GM12865 (cell line): ENCODE measurements at regions not wholly inside any gene's neighbourhood (a gene's known extent, or its start where the extent isn't known, plus 50 kb on each side); places are given as distances from the start of the nearest gene placed in this dataset.

Source experiments
- DNase-seq: peaks from one replicate; pipeline ENCODE4 v3.0.0; 2010; ENCODE audit warnings: low read depth
- H3K4me3 ChIP-seq: 2 replicates; pipeline ENCODE4 v1.5.1; 2011; ENCODE audit warnings: mild to moderate bottlenecking, low read depth, low read length, control low read depth
- TF ChIP-seq, protein P1 (sequence below): IDR thresholded peaks from 2 replicates; pipeline ENCODE4 v1.5.1; 2011; ENCODE audit warnings: low read length, control low read depth, low read depth, inconsistent platforms; ENCODE audit not compliant: insufficient read depth; ENCODE audit errors: missing control alignments

DNA sequence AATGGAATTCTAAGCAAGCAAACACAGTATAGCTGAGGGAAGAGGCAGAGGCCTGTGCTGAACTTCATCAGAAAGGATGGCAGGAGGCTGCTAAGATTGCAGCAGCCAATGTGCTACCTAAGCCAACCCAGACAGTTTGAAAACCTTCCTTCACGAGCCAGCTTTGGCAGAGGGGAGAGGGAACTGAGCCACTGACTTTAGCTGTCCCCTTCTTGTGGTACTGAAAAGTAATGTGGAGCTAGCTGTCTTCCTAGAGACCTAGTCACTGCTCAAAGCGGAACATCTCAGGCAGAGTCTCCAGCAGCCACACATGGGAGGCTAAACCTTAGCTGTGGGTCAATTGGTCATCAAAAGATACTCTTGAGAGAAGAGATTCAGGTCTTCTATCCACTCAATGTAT, 419.0 kb downstream of the FBXO15 start:
- TF ChIP-seq, protein P1, sequence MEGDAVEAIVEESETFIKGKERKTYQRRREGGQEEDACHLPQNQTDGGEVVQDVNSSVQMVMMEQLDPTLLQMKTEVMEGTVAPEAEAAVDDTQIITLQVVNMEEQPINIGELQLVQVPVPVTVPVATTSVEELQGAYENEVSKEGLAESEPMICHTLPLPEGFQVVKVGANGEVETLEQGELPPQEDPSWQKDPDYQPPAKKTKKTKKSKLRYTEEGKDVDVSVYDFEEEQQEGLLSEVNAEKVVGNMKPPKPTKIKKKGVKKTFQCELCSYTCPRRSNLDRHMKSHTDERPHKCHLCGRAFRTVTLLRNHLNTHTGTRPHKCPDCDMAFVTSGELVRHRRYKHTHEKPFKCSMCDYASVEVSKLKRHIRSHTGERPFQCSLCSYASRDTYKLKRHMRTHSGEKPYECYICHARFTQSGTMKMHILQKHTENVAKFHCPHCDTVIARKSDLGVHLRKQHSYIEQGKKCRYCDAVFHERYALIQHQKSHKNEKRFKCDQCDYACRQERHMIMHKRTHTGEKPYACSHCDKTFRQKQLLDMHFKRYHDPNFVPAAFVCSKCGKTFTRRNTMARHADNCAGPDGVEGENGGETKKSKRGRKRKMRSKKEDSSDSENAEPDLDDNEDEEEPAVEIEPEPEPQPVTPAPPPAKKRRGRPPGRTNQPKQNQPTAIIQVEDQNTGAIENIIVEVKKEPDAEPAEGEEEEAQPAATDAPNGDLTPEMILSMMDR: no peak
- no peak for DNase-seq
- no peak overlapping the region for H3K4me3 ChIP-seq

DNA sequence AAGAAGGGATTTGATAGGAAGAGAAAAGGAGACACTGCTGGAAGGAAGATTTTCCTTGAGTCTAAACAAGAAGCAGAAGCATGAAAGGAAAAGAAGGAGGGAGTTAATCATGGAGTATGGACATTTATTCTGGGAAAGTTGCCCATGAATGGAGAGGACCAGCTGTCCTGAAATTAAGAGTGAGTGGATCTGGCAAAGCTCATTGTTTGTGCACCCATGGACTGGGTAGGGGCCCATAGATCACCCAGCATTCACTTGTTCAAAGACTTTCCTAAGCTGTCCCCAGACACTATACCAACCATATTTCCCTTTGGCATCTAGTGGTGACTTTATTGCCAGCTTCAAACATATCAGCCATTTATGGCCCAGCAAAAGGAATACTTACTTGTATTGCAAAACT, 422.7 kb downstream of the FBXO15 start:
- TF ChIP-seq, protein P1: no peak
- no peak overlapping the region for H3K4me3 ChIP-seq
- no peak for DNase-seq

DNA sequence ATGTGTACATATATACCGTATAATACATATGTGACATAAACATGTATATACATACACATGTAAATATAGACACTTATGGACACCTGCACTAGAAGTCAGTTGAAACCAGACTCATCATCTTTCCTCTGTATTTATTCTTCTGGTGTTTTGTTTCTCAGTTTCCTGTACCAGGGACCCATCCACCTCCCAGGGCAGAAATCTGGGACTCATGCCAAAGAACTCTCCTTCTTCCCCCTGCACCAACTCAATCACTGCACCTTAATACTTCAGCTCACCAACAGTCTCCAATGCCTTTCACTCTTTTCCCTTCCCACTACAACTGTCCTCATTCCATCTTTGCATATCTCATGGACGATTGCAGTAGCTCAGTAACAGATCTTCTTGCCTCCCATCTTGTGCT, 428.0 kb downstream of the FBXO15 start:
- H3K4me3 ChIP-seq: no peak overlapping the region
- no peak for DNase-seq
- TF ChIP-seq, protein P1: no peak

DNA sequence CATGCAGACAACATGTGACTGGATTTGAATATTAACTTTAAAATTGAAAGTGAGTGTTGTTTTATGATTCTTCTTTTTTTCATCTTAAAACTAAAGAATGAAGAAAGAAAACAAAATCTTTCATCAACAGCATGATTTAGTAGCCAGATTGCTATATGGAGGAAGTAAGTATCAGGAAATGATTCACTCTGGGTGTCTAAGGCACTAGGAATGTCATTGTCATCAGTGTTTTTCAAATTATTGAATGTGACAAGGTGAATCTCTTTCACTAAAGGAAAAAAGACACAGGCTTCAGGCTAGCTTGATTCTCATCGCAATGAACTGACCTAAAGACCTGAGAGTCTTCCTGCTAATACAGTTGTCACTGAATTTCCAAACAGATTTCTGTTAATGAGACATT, 430.1 kb downstream of the FBXO15 start:
- TF ChIP-seq, protein P1: no peak
- no peak for DNase-seq

DNA sequence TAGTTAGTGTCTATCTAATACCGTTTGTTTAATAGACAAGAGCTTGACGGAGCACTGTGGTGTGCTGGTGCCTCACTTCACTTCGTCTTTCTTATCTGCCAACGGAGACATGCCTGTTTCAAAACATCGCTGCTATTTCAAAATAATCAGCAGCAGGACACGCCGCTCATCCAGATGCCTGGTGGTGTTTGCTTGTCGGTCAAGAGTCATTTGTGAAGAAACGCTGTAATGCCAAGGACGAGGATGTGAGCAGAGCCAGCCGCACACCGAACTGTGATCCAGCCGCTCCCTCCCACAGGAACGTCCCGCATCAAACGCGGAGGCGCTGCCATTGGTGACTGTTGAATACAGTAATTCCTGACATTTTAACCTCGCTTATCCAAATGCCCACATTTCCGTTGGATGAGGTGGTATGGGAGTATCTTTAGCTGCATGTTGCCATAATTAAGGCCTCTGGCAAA, 432.4 kb downstream of the FBXO15 start:
- TF ChIP-seq, protein P1: no peak
- no peak overlapping the region for H3K4me3 ChIP-seq
- no peak for DNase-seq

More for the DNA sequence above, 430.1 kb downstream of the FBXO15 start:
- H3K4me3 ChIP-seq: no peak overlapping the region

DNA sequence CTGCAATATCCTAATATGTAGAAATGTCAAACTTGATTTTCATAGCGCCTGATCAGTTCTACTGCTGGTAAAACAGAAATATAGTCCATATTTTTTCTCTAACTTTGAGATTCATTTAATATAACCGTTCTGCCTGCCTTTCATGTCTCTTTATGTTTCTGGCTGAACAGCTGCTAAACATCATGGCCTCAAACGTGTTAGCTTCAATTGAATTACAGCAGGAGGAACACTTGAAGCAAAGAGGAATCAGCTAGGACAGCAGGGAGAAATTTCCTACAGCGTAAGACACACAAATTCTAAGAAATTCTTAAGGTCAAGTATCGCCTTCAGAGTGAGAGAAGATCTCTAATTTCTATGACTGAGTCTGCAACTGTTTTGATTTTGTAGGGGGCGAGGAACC, 433.2 kb downstream of the FBXO15 start:
- DNase-seq: no peak
- H3K4me3 ChIP-seq: no peak overlapping the region
- TF ChIP-seq, protein P1: no peak

DNA sequence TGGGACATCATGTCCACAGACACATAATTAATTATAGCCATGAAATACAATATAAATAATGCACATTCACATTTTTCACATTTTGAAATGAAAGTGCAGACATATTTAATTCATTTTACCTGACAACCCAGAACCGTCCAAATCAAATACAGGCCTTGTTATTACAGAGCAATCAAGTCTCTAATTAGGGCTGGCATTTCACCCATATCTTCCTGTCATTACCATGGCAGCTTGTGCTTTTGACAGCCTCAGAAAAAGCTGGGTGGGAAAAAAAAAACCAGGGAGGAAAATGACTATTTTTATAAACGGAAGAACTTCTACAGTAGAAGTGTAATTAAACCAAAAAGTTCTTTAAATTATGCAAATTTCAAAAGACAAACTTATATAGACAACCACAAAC, 436.4 kb downstream of the FBXO15 start:
- TF ChIP-seq, protein P1: no peak
- no peak for DNase-seq
- H3K4me3 ChIP-seq: no peak overlapping the region
